ENCODE measurements at regions not wholly inside any gene's neighbourhood (a gene's known extent, or its start where the extent isn't known, plus 50 kb on each side); places are given as distances from the start of the nearest gene placed in this dataset.

GRCh38 chr21:27286760-27287159 is 319.9 kb upstream of the ADAMTS5 start:
- TF ChIP-seq POLR2AphosphoS5 (IDR thresholded peaks at IDR 0.05): no peak
- no peak for TF ChIP-seq CTCF (IDR thresholded peaks at IDR 0.05)
- TF ChIP-seq POLR2A (IDR thresholded peaks at IDR 0.05): no peak
- no peak for TF ChIP-seq EP300 (IDR thresholded peaks at IDR 0.05)
